Activated B cell treated with CpG ODN at 0.5 μM for 24 hours (primary cell): ENCODE measurements at regions not wholly inside any gene's neighbourhood (a gene's known extent, or its start where the extent isn't known, plus 50 kb on each side); places are given as distances from the start of the nearest gene placed in this dataset.
"Not testable (repeated sequence)": the region's sequence is repeated elsewhere in the genome, so short reads cannot be mapped to it uniquely, and the experiment has no call there.

ENCODE experiments used
- ATAC-seq: fragments of 200-7000 bp; cut with Tn5 transposase; one replicate; pipeline ENCODE4 v1.10.0; 2021; ENCODE audit warnings: low read depth, mild to moderate bottlenecking, moderate library complexity
- CTCF ChIA-PET: fragments of 350-600 bp; sonication (Branson Sonifier 250); formaldehyde crosslinking; loops from one replicate; lab custom pipeline; 2021; ENCODE audit warnings: antibody characterized with exemption; lab: Charles Lee
- POLR2A ChIA-PET: fragments of 350-600 bp; sonication (Branson Sonifier 250); formaldehyde crosslinking; loops from one replicate; lab custom pipeline; 2021; ENCODE audit warnings: antibody characterized with exemption; lab: Charles Lee
- DNase-seq: peaks from one replicate; pipeline ENCODE4 v3.0.0; 2022
- H3K27ac Mint-ChIP-seq: one replicate; pipeline ENCODE4 v1.8.0; 2020; ENCODE audit warnings: mixed read lengths
- H3K27me3 Mint-ChIP-seq: one replicate; pipeline ENCODE4 v1.8.0; 2021; ENCODE audit warnings: mixed read lengths
- H3K36me3 Mint-ChIP-seq: one replicate; pipeline ENCODE4 v1.8.0; 2021; ENCODE audit warnings: low read depth, mixed read lengths
- H3K4me1 Mint-ChIP-seq: one replicate; pipeline ENCODE4 v1.8.0; 2021; ENCODE audit warnings: mixed read lengths
- H3K4me3 Mint-ChIP-seq: one replicate; pipeline ENCODE4 v1.8.0; 2020; ENCODE audit warnings: mild to moderate bottlenecking, mixed read lengths
- H3K9me3 Mint-ChIP-seq: one replicate; pipeline ENCODE4 v1.8.0; 2020; ENCODE audit warnings: mixed read lengths
- intact Hi-C: fragments of 100-400 bp; cut with micrococcal nuclease; formaldehyde crosslinking; loops from one replicate; pipeline ENCODE4 v1.15.1; 2024
- TF ChIP-seq, protein P1 (sequence below): fragments of 200-600 bp; IDR thresholded peaks from one replicate; pipeline ENCODE4 v1.8.0; 2022; ENCODE audit warnings: antibody characterized with exemption, mild to moderate bottlenecking

DNA sequence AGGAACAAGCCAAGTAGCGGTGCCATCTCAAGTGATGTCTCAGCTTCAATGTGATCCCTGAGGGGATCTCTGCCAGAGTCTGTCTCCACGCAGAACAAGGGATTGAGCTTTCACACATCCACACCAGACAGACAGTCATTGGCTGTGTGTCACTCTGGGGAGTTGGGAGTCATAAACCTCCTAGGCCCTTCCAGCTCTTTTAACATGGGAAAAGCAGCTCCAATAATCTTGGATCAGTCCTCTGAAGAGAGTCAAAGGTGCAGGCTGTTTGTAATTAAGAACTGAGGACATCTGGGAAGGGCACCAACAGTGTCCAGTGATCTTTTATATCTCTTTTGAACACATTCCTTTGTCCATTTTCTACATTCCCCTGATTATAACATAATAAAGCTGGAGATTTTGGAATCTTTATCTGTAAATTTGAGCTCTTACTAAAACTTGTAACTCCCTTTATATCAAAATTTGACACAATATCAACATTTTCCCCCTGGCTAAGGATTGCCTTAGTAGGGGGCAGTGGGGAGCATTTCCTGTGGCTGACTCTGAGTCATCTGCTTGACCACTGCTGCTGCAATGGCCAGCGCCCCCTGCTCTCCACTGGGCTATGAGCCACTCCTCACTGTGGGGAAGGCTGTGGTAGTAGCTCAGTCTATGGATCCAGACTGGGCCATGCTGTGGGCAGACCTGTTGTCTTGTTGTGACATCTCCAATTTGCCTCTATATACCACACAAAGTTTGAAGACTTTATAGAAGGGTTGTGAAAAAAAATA is 284.4 kb downstream of the OSTF1 start:
- ATAC-seq = no peak
- no peaks in the 10 kb centered on the region for H3K4me1 Mint-ChIP-seq
- H3K9me3 Mint-ChIP-seq = no peaks in the 10 kb centered on the region
- no peak overlapping the region for H3K27ac Mint-ChIP-seq
- H3K36me3 Mint-ChIP-seq = no peaks in the 10 kb centered on the region
- TF ChIP-seq, protein P1, sequence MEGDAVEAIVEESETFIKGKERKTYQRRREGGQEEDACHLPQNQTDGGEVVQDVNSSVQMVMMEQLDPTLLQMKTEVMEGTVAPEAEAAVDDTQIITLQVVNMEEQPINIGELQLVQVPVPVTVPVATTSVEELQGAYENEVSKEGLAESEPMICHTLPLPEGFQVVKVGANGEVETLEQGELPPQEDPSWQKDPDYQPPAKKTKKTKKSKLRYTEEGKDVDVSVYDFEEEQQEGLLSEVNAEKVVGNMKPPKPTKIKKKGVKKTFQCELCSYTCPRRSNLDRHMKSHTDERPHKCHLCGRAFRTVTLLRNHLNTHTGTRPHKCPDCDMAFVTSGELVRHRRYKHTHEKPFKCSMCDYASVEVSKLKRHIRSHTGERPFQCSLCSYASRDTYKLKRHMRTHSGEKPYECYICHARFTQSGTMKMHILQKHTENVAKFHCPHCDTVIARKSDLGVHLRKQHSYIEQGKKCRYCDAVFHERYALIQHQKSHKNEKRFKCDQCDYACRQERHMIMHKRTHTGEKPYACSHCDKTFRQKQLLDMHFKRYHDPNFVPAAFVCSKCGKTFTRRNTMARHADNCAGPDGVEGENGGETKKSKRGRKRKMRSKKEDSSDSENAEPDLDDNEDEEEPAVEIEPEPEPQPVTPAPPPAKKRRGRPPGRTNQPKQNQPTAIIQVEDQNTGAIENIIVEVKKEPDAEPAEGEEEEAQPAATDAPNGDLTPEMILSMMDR = no peak
- intact Hi-C loops = no loop called here
- no peaks in the 10 kb centered on the region for H3K27me3 Mint-ChIP-seq
- H3K4me3 Mint-ChIP-seq = no peak overlapping the region
- ChIA-PET POLR2A (no interaction called here), CTCF (no interaction called here)
- no peak for DNase-seq

DNA sequence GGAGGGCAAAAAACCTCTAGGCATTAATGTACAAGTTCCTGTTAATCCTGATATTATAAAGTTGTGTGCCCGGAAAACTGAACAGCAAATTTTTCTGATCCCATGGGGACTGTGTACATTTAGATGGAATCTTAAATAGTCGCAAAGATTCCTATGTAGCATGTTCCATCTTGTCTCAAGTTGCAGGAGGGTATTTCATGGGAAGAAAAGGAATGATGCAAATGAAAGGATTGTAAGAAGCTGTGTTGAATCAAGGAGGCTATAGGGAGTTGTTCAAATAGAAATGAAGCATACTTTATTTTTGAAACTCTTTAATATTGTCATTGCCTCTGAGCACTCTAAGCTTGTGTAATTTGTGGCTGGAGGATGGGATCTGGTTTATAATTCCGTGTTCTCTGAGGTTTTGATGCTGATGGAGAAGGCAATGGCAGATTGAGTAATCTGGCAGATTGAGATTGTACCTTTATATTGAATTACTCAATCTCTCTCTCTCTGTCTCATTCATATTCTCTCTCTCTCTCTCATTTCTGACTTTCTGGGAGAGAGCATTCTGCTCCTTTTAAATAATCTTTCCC is 288.5 kb downstream of the OSTF1 start:
- H3K4me3 Mint-ChIP-seq = no peak overlapping the region
- intact Hi-C loops = no loop called here

DNA sequence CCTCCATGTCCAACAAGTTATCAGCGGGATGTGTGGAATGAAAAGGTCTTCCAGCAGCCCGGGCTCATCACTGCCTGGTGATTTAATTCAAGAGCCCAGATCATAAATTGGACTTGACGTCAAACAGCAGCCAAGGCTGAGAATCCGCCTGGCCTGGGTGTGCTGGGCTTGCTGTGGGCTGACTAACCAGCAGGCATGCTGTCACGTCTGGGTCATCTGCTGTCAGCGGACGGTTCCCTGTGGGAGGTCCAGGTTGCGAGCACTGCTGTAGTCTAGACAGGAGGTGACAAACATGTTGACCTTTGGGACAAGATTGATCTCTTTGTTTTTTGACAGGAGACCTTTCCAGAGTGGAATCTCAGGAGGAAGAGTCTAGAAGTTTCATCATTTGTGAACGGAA is 289.7 kb downstream of the OSTF1 start:
- H3K27me3 Mint-ChIP-seq = no peaks in the 10 kb centered on the region
- ChIA-PET POLR2A (no interaction called here), CTCF (no interaction called here)
- H3K36me3 Mint-ChIP-seq = no peaks in the 10 kb centered on the region
- H3K4me1 Mint-ChIP-seq = no peaks in the 10 kb centered on the region
- DNase-seq (no peak), ATAC-seq (no peak)
- H3K9me3 Mint-ChIP-seq = peaks cover 3% of the 10 kb centered on the region
- H3K27ac Mint-ChIP-seq = no peak overlapping the region
- intact Hi-C loops = no loop called here
- TF ChIP-seq, protein P1 = no peak
- no peak overlapping the region for H3K4me3 Mint-ChIP-seq

More for the DNA sequence above, 288.5 kb downstream of the OSTF1 start:
- DNase-seq = no peak
- TF ChIP-seq, protein P1 = no peak
- Mint-ChIP-seq H3K9me3 (no peaks in the 10 kb centered on the region), H3K36me3 (no peaks in the 10 kb centered on the region), H3K4me1 (no peaks in the 10 kb centered on the region), H3K27ac (no peak overlapping the region), H3K27me3 (no peaks in the 10 kb centered on the region)
- CTCF ChIA-PET = no interaction called here
- POLR2A ChIA-PET = no interaction called here
- no peak for ATAC-seq

DNA sequence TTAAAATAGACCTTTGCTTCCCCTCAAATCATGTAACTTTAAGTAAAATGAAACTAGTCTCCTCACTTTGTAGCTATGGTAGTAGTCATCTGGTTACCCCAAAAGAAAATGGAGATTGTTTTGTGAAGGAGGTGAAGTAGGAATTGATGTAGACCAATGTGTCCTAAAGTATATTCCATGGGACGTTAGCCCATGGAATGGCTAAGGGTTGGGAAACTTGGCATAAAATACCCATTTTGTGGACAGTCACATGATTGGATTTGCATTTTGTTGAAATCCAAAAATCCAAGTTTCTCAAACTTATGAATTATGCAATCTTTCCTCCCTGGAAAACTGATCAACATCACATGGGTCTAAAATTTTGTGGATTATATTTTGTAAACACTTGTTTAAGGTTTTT is 290.6 kb downstream of the OSTF1 start:
- Mint-ChIP-seq H3K4me1 (no peaks in the 10 kb centered on the region), H3K4me3 (no peak overlapping the region), H3K36me3 (no peaks in the 10 kb centered on the region), H3K27ac (no peak overlapping the region), H3K27me3 (no peaks in the 10 kb centered on the region), H3K9me3 (peaks cover 4% of the 10 kb centered on the region)
- ChIA-PET POLR2A (no interaction called here), CTCF (no interaction called here)
- no peak for DNase-seq
- TF ChIP-seq, protein P1 = no peak
- intact Hi-C loops = no loop called here
- ATAC-seq = no peak

DNA sequence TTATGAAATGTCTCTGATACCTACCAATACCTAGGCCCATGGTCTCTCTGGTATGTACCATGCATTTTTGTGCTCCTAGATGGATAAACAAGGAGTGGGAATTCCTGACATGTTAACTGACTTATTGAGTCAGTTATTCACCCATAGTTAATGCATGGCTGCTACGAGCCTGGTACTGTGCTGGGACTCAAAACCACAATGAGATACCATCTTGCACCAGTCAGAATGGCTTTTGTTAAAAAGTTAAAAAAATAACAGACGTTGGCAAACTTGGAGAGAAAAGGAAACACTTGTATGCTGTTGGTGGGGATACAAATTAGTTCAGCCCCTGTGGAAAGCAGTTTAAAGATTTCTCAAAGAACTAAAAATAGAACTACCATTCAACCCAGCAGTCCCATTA is 293.8 kb downstream of the OSTF1 start:
- Mint-ChIP-seq H3K9me3 (peaks cover 18% of the 10 kb centered on the region), H3K27ac (no peak overlapping the region), H3K36me3 (no peaks in the 10 kb centered on the region), H3K4me3 (no peak overlapping the region), H3K27me3 (no peaks in the 10 kb centered on the region), H3K4me1 (no peaks in the 10 kb centered on the region)
- intact Hi-C loops = no loop called here
- TF ChIP-seq, protein P1 = no peak
- POLR2A ChIA-PET = no interaction called here
- DNase-seq = no peak
- CTCF ChIA-PET = no interaction called here
- no peak for ATAC-seq

DNA sequence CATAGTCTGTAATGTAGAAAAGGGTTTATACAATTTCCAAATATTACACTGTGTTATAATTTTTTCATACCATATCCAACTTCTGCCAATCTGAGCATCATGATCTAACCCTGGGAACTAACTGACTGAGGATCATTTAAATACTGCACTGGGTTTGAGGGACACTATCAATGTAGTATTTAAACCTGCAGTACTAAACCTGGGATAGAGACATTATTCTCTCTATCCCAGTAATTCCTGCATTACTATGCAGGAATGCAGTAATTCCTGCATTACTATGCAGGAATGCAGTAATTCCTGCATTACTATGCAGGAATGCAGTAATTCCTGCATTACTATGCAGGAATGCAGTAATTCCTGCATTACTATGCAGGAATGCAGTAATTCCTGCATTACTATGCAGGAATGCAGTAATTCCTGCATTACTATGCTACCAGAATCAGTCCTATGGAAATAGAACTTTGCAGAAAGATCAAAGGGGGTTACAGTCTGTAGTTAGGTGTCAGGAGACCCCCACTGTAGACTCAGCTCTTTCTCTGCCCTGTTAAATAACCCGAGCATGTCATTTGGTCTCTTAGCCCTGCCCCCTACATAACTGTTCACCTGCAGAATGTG is 295.2 kb downstream of the OSTF1 start:
- H3K36me3 Mint-ChIP-seq, ATAC-seq, DNase-seq, H3K4me1 Mint-ChIP-seq, H3K27me3 Mint-ChIP-seq, H3K27ac Mint-ChIP-seq, intact Hi-C loops, CTCF ChIA-PET, POLR2A ChIA-PET, H3K4me3 Mint-ChIP-seq: not testable (repeated sequence)
- H3K9me3 Mint-ChIP-seq = peaks cover 18% of the 10 kb centered on the region
